Muscle layer of colon (tissue), 2 donors: ENCODE measurements at regions not wholly inside any gene's neighbourhood (a gene's known extent, or its start where the extent isn't known, plus 50 kb on each side); places are given as distances from the start of the nearest gene placed in this dataset.

Experiments used
- H3K27ac ChIP-seq: one replicate; pipeline ENCODE4 v1.7.0; 2013; ENCODE audit warnings: low read depth, mild to moderate bottlenecking, low read length, moderate library complexity
- H3K27me3 ChIP-seq, 2 donors: one replicate each; pipeline ENCODE4 v1.7.0; 2013; ENCODE audit warnings: low read length in 2 of 2, mild to moderate bottlenecking in 2 of 2; ENCODE audit not compliant: insufficient read depth in 2 of 2, control insufficient read depth in 1 of 2
- H3K36me3 ChIP-seq: one replicate; pipeline ENCODE4 v1.7.0; 2013; ENCODE audit warnings: mild to moderate bottlenecking, low read length; ENCODE audit not compliant: insufficient read depth
- H3K4me1 ChIP-seq: one replicate; pipeline ENCODE4 v1.7.0; 2013; ENCODE audit warnings: mild to moderate bottlenecking, low read length; ENCODE audit not compliant: insufficient read depth
- H3K4me3 ChIP-seq, 2 donors: one replicate each; pipeline ENCODE4 v1.7.0; 2013; ENCODE audit warnings: low read length in 2 of 2, low read depth in 1 of 2, mild to moderate bottlenecking in 1 of 2, moderate library complexity in 1 of 2
- H3K9ac ChIP-seq: one replicate; pipeline ENCODE4 v1.7.0; 2013; ENCODE audit warnings: low read length
- H3K9me3 ChIP-seq: one replicate; pipeline ENCODE4 v1.7.0; 2013; ENCODE audit warnings: mild to moderate bottlenecking, low read length
- donor health status: abdominal sarcoma.
- donor health status: Adenocarcinoma of cecum.

- Histone ChIP-seq H3K4me1 (peaks cover 7% of the 10 kb centered on the region), H3K4me3 (no peak overlapping the region), H3K9ac (no peak overlapping the region), H3K36me3 (no peaks in the 10 kb centered on the region), H3K27ac (no peak overlapping the region), H3K27me3 (no peaks in the 10 kb centered on the region), H3K9me3 (no peaks in the 10 kb centered on the region)
Observed at GRCh38 chr7:108627476-108628051, 57.9 kb downstream of the DNAJB9 start.

DNA sequence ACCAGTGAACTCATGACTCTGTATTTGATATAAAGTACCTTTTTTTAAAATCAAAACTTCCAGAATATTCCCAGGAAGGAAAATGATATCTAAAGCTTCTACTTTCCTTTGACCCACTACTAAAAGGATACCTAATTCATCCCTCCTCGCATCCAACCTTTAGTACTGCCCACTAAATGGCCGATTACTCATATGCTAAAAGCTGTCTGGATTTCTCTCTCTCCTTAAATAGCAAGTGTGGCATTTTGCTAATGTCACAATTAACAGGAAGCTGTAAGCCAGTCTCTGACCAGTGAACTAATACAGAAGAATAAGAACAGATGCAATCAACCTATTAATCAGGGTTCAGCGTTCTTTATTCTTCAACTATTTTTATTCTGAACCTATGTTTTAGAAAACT, 59.0 kb downstream of the DNAJB9 start:
- no peaks in the 10 kb centered on the region for H3K9me3 ChIP-seq
- no peak overlapping the region for H3K27ac ChIP-seq

DNA sequence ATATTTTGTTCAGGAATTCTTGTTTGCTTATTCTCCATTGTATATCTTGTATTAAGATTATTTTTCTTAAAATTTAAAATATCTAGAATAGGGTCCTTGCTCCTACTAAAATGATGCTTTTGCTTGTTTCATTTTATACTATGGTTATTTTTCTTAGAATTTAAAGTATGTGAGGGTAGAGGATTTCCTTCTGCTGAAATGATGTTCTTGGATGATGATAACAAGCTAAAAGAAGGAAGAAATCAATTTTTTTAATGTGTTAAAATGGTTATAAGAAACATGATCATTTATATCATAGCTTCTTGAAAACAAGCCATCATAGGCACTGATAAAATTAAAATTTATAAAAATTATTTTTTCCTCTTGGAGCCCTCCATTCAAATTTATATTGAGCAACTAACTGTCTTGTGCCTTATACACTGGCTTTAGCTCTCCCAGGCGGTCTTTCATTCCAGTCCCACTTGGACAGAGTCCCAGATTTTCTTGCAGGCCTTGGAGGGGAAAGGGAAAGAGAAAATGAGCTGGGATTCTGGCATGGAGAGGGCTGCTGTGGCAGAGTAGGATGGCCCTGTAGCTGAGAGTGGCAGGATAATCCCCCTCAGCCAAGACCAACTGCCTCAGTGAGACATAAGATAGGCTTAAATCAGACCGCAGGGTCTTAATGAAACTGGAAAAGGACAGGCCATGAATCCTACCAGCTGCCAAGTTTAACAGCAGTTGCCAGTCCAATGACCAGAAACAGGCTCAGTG, 60.2 kb downstream of the DNAJB9 start:
- Histone ChIP-seq H3K4me3 (no peak overlapping the region), H3K9ac (no peak overlapping the region), H3K4me1 (peaks cover 7% of the 10 kb centered on the region), H3K27ac (no peak overlapping the region), H3K27me3 (no peaks in the 10 kb centered on the region), H3K9me3 (no peaks in the 10 kb centered on the region), H3K36me3 (no peaks in the 10 kb centered on the region)

More for the DNA sequence above, 59.0 kb downstream of the DNAJB9 start:
- H3K4me1 ChIP-seq: peaks cover 7% of the 10 kb centered on the region
- H3K4me3 ChIP-seq: no peak overlapping the region
- H3K27me3 ChIP-seq: no peaks in the 10 kb centered on the region
- H3K9ac ChIP-seq: no peak overlapping the region
- H3K36me3 ChIP-seq: no peaks in the 10 kb centered on the region

DNA sequence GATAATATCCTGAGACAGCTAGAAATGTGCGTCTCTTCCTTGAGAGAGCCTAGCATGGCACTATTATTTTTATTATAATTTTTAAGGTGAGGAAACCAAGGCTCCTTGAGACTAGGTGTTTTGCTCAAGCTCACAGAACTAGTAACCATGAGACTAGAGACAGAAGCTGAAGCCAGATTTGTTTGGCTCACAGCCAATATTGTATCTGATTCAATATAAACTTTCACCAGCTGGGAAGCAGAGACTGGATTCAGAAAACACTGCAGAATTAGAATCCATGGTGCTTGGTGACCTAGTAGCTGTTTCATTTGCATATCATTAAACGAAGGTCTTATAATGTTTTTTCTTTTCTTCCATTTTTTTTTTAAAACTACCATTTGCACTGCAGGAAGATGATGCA, 64.4 kb downstream of the DNAJB9 start:
- Histone ChIP-seq H3K27me3 (no peaks in the 10 kb centered on the region), H3K9me3 (no peaks in the 10 kb centered on the region), H3K9ac (no peak overlapping the region), H3K4me3 (no peak overlapping the region), H3K36me3 (no peaks in the 10 kb centered on the region), H3K4me1 (peaks cover 7% of the 10 kb centered on the region), H3K27ac (no peak overlapping the region)

GRCh38 chr7:108634535-108634934, 64.9 kb downstream of the DNAJB9 start:
- H3K27ac ChIP-seq: no peak overlapping the region
- H3K36me3 ChIP-seq: no peaks in the 10 kb centered on the region
- H3K9ac ChIP-seq: no peak overlapping the region

DNA sequence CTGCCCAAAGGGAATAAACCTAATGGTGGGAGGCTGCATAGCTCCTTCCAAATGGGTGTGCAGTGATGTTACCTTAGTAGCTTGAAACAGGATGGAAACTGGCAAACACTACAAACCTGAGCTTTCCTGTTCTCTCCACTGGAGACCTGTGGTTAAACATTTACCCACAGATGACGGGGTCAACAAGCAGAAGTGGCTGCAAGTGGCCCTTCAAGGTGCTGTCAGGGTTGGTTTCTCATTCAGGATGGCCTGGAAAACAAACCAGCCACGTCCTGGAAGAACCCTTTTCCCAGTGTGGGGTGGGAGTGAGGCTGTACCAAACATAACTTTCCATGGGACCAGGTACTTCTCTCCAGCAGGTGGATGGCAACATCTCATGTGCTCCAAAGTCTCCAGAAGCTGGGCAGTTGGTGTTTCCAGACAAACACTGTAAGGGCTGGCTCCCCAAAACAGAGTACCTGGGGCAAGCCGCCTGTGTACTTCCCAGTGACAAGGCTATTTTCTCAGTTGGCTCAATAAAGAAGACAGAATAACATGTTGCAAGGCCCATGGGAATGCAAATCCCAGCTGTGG, 67.5 kb downstream of the DNAJB9 start:
- Histone ChIP-seq H3K4me3 (no peak overlapping the region), H3K36me3 (no peaks in the 10 kb centered on the region), H3K27me3 (no peaks in the 10 kb centered on the region), H3K9ac (no peak overlapping the region), H3K9me3 (no peaks in the 10 kb centered on the region), H3K27ac (no peak overlapping the region), H3K4me1 (no peaks in the 10 kb centered on the region)

More at GRCh38 chr7:108634535-108634934, 64.9 kb downstream of the DNAJB9 start:
- Histone ChIP-seq H3K27me3 (no peaks in the 10 kb centered on the region), H3K4me3 (no peak overlapping the region), H3K9me3 (no peaks in the 10 kb centered on the region), H3K4me1 (peaks cover 7% of the 10 kb centered on the region)

GRCh38 chr7:108642126-108642525, 72.5 kb downstream of the DNAJB9 start:
- H3K27me3 ChIP-seq: no peaks in the 10 kb centered on the region
- no peaks in the 10 kb centered on the region for H3K36me3 ChIP-seq
- H3K9me3 ChIP-seq: no peaks in the 10 kb centered on the region
- H3K4me3 ChIP-seq: no peak overlapping the region
- H3K9ac ChIP-seq: no peak overlapping the region
- H3K27ac ChIP-seq: no peak overlapping the region
- H3K4me1 ChIP-seq: no peaks in the 10 kb centered on the region

GRCh38 chr7:108643136-108643535, 73.5 kb downstream of the DNAJB9 start:
- H3K36me3 ChIP-seq: no peaks in the 10 kb centered on the region
- no peaks in the 10 kb centered on the region for H3K9me3 ChIP-seq
- no peak overlapping the region for H3K4me3 ChIP-seq
- H3K9ac ChIP-seq: no peak overlapping the region
- H3K27me3 ChIP-seq: no peaks in the 10 kb centered on the region
- H3K27ac ChIP-seq: no peak overlapping the region
- no peaks in the 10 kb centered on the region for H3K4me1 ChIP-seq

DNA sequence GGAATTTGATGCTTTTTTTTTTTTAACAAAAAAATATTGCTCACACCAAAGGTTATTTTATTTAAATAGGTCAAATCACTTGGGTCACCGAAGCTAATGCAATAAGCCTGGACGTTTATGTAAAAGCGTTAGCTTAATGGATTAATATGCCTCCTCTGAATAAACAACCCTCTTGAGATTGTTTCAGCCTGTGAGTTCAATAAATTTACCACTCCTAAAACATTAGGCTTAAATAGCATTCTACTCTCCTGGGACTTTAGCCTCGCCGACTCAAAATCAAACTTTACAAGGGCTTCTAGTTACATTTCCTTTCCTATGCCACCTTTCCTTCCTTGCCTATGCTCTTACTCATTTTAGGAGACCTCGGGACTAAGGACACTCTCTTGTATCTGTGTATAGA, 79.3 kb downstream of the DNAJB9 start:
- no peak overlapping the region for H3K9ac ChIP-seq
- no peak overlapping the region for H3K27ac ChIP-seq
- H3K4me3 ChIP-seq: no peak overlapping the region
- no peaks in the 10 kb centered on the region for H3K36me3 ChIP-seq
- no peaks in the 10 kb centered on the region for H3K9me3 ChIP-seq
- H3K4me1 ChIP-seq: peaks cover 15% of the 10 kb centered on the region
- no peaks in the 10 kb centered on the region for H3K27me3 ChIP-seq

- Histone ChIP-seq H3K27me3 (no peaks in the 10 kb centered on the region), H3K4me1 (peaks cover 15% of the 10 kb centered on the region), H3K27ac (no peak overlapping the region), H3K9me3 (no peaks in the 10 kb centered on the region), H3K36me3 (no peaks in the 10 kb centered on the region), H3K9ac (no peak overlapping the region), H3K4me3 (no peak overlapping the region)
Observed at GRCh38 chr7:108650467-108650866, 80.8 kb downstream of the DNAJB9 start.

- H3K9me3 ChIP-seq: no peaks in the 10 kb centered on the region
Observed at GRCh38 chr7:108652886-108653285, 83.2 kb downstream of the DNAJB9 start.

More at GRCh38 chr7:108652886-108653285, 83.2 kb downstream of the DNAJB9 start:
- no peak overlapping the region for H3K27ac ChIP-seq
- no peaks in the 10 kb centered on the region for H3K36me3 ChIP-seq
- H3K9ac ChIP-seq: no peak overlapping the region
- H3K4me3 ChIP-seq: no peak overlapping the region
- H3K4me1 ChIP-seq: peaks cover 15% of the 10 kb centered on the region
- H3K27me3 ChIP-seq: no peaks in the 10 kb centered on the region
